ENCODE measurements at regions not wholly inside any gene's neighbourhood (a gene's known extent, or its start where the extent isn't known, plus 50 kb on each side); places are given as distances from the start of the nearest gene placed in this dataset.
A peak's percentile ranks its signal among the peaks of the same experiment; 100 is the strongest.

- no peak for TF ChIP-seq ZBTB33 (CRISPR knock-in tag; IDR thresholded peaks at IDR 0.05)
- no peak for TF ChIP-seq ZNF224 (CRISPR knock-in tag; IDR thresholded peaks at IDR 0.05)
- TF ChIP-seq PITX1 (CRISPR knock-in tag; IDR thresholded peaks at IDR 0.05) = no peak
- no peak for TF ChIP-seq ARID2 (CRISPR knock-in tag; IDR thresholded peaks at IDR 0.05; ENCODE audit: borderline replicate concordance)
- TF ChIP-seq ZSCAN12 (CRISPR knock-in tag; IDR thresholded peaks at IDR 0.05) = no peak
Observed at GRCh38 chr1:214989341-214989740, 93.2 kb upstream of the KCNK2 start (continued).

DNA sequence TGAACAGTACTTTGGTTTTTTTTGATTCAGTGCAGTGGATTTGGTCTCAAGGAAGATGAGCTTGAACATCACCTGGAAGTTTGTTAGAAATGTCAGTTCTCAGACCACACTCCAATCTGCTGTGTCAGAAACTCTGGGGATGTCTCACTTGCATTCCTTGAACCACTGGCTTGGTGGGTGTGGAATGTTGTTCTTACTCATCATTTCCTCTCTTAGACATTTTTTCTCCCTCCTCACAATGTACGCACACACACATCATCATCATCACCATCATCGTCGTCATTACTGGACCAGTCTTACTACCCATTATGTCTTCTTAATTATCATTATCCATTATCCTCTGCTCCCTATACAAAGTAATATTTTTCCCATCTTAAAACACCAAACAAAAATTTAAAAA lies 91.9 kb upstream of the KCNK2 start:
- CTCF ChIA-PET (ENCODE audit: low intra/inter-chr PET ratio, low total read pairs) = no interaction called here
- DNase-seq (ENCODE audit: low spot score) = no peak
- no peaks in the 10 kb centered on the region for H3K4me1 ChIP-seq (ENCODE audit: insufficient read depth, low read length)
- H3K36me3 ChIP-seq (replicated peaks in 1 of 2; ENCODE audit: control insufficient read depth in 1 of 2, insufficient read depth in 2 of 2, low read length in 2 of 2) = no peaks in the 10 kb centered on the region
- no peak for ATAC-seq
- WGBS (ENCODE audit: low lambda C conversion rate) = 3% methylated on average over 3 of the region's 3 CpGs
- no peaks in the 10 kb centered on the region for H3K79me2 ChIP-seq (ENCODE audit: insufficient read depth, low read length)
- H2AFZ ChIP-seq (ENCODE audit: low read length) = no peak overlapping the region
- no peak overlapping the region for H3K4me2 ChIP-seq (ENCODE audit: low read depth, low read length)
- H3K9ac ChIP-seq (ENCODE audit: insufficient read depth, low read depth, low read length) = no peak overlapping the region
- BruUV-seq (replicated peaks) = no TSS peak
- H3K27ac ChIP-seq (ENCODE audit: extremely low read length, insufficient read depth, low read length) = no peak overlapping the region
- no peaks in the 10 kb centered on the region for H3K9me3 ChIP-seq (ENCODE audit: low read length)
- H4K20me1 ChIP-seq (ENCODE audit: insufficient read depth, low read length) = no peaks in the 10 kb centered on the region
- no peak for FAIRE-seq
- no peak overlapping the region for H3K4me3 ChIP-seq (replicated peaks in 1 of 3; ENCODE audit: insufficient read depth in 1 of 3, low read depth in 2 of 3, low read length in 3 of 3)
- intact Hi-C loops (cut with micrococcal nuclease; ENCODE audit: unreplicated experiment) = no loop called here
- H3K27me3 ChIP-seq (ENCODE audit: control insufficient read depth in 1 of 2, insufficient read depth in 2 of 2, low read length in 2 of 2) = no peaks in the 10 kb centered on the region
- POLR2A ChIA-PET = no interaction called here
- TF ChIP-seq HIVEP1 (CRISPR knock-in tag; IDR thresholded peaks at IDR 0.05) (no peak), CREB1 (IDR thresholded peaks at IDR 0.05) (peak; percentile 52), CREB1 (CRISPR knock-in tag; IDR thresholded peaks at IDR 0.05) (no peak)
- in situ Hi-C loops (cut with HindIII; ENCODE audit: extremely low pct_ligation_motif_present, low pct_unique_long_range_greater_than_20kb) = no loop called here

Data from HepG2 (cell line).